ENCODE measurements at regions not wholly inside any gene's neighbourhood (a gene's known extent, or its start where the extent isn't known, plus 50 kb on each side); places are given as distances from the start of the nearest gene placed in this dataset.

GRCh38 chr5:84474126-84474525 lies 89.4 kb upstream of the EDIL3 start:
- TF ChIP-seq CTCF (conservative IDR thresholded peaks at IDR 0.05; ENCODE audit: low read depth) = no peak
- H3K27ac ChIP-seq = no peak overlapping the region
- ChIA-PET CTCF (no interaction called here), POLR2A (ENCODE audit: low non-redundant PET) (no interaction called here)
- DNase-seq (ENCODE audit: low spot score) = no peak

- no peak for DNase-seq (ENCODE audit: low spot score)
- CTCF ChIA-PET = interaction anchor here (0.9 kb wide), 1 partner anchor 41 kb away, joined by 3 read pairs; no protein-coding TSS in a partner anchor
- no peak for TF ChIP-seq CTCF (conservative IDR thresholded peaks at IDR 0.05; ENCODE audit: low read depth)
- no peak overlapping the region for H3K27ac ChIP-seq
- POLR2A ChIA-PET (ENCODE audit: low non-redundant PET) = no interaction called here
These were observed 68.7 kb upstream of the EDIL3 start for GRCh38 chr5:84453405-84453804.

GRCh38 chr5:84450617-84451414 lies 66.1 kb upstream of the EDIL3 start:
- ChIA-PET CTCF (interaction anchor here (0.5 to 0.9 kb wide), 9 partner anchors 10 to 1217 kb away, joined by 3 to 9 read pairs (median 3); no protein-coding TSS in a partner anchor), POLR2A (ENCODE audit: low non-redundant PET) (no interaction called here)
- DNase-seq (ENCODE audit: low spot score) = peak; percentile 24
- H3K27ac ChIP-seq = no peak overlapping the region
- peak; percentile 70 for TF ChIP-seq CTCF (conservative IDR thresholded peaks at IDR 0.05; ENCODE audit: low read depth)

GRCh38 chr5:84445049-84445685 lies 60.5 kb upstream of the EDIL3 start:
- no peak for DNase-seq (ENCODE audit: low spot score)
- ChIA-PET CTCF (no interaction called here), POLR2A (ENCODE audit: low non-redundant PET) (no interaction called here)
- no peak for TF ChIP-seq CTCF (conservative IDR thresholded peaks at IDR 0.05; ENCODE audit: low read depth)
- no peak overlapping the region for H3K27ac ChIP-seq

GRCh38 chr5:84438456-84438855 lies 53.8 kb upstream of the EDIL3 start:
- TF ChIP-seq CTCF (conservative IDR thresholded peaks at IDR 0.05; ENCODE audit: low read depth) = no peak
- no peak overlapping the region for H3K27ac ChIP-seq
- POLR2A ChIA-PET (ENCODE audit: low non-redundant PET) = no interaction called here
- CTCF ChIA-PET = interaction anchor here (0.7 to 1.5 kb wide), 2 partner anchors 13 to 1675 kb away, joined by 3 to 9 read pairs; no protein-coding TSS in a partner anchor
- DNase-seq (ENCODE audit: low spot score) = no peak

DNA sequence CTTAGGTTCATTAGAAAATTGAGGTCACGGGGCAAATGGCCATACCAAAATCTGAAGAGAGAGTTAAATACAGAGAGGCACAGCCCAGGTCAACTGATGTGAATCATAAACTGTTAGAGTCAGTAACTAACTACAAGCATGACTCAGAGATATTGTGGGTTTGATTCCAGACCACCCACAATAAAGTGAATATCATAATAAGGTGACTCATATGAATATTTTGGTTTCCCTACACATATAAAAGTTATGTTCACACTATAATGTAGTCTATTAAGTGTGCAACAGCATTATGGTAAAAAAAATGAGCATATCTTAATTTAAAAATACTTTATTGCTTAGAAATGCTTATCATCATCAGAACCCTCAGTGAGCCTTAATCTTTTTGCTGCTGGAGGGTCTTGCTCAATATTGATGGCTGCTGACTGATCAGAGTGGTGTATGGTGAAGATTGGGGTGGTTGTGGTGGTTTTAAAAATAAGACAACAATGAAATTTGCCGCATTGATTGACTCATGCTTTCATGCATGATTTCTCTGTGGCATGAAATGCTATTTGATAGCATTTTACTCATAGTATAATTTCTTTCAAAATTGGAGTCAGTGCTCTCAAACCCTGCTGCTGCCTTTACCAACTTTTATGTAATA lies 53.1 kb upstream of the EDIL3 start:
- ChIA-PET CTCF (interaction anchor here (1.5 kb wide), 1 partner anchor 13 kb away, joined by 9 read pairs; no protein-coding TSS in a partner anchor), POLR2A (ENCODE audit: low non-redundant PET) (no interaction called here)
- DNase-seq (ENCODE audit: low spot score) = peak; percentile 58
- TF ChIP-seq CTCF (conservative IDR thresholded peaks at IDR 0.05; ENCODE audit: low read depth) = no peak
- H3K27ac ChIP-seq = no peak overlapping the region
